ENCODE measurements at regions not wholly inside any gene's neighbourhood (a gene's known extent, or its start where the extent isn't known, plus 50 kb on each side); places are given as distances from the start of the nearest gene placed in this dataset.

DNA sequence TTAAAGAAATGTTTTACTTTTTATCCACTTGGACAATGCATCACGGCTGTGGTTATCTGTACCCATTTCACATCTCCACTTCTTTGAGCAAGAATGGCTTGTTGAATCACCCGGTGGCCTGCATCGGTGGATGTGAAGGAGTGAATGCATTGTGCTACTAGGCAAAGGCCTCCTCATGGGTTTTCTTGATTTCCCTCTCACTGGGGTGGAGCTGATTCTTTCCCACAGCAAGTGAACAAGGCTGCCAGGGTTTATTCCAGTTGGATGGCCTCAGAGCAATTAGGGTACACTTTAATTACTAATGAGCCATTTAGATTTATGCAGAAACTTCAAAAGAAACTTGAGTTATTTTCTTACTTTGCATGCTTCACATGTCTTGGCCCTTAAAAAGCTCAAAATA is 387.1 kb downstream of the RND3 start:
- ChIA-PET RAD21 (ENCODE audit: low non-redundant PET in 1 of 2, low total read pairs in 2 of 2, uncharacterized antibody in 2 of 2, unreplicated experiment in 2 of 2) (no interaction called here), CTCF (no interaction called here), POLR2A (no interaction called here)
- TF ChIP-seq, protein P1, sequence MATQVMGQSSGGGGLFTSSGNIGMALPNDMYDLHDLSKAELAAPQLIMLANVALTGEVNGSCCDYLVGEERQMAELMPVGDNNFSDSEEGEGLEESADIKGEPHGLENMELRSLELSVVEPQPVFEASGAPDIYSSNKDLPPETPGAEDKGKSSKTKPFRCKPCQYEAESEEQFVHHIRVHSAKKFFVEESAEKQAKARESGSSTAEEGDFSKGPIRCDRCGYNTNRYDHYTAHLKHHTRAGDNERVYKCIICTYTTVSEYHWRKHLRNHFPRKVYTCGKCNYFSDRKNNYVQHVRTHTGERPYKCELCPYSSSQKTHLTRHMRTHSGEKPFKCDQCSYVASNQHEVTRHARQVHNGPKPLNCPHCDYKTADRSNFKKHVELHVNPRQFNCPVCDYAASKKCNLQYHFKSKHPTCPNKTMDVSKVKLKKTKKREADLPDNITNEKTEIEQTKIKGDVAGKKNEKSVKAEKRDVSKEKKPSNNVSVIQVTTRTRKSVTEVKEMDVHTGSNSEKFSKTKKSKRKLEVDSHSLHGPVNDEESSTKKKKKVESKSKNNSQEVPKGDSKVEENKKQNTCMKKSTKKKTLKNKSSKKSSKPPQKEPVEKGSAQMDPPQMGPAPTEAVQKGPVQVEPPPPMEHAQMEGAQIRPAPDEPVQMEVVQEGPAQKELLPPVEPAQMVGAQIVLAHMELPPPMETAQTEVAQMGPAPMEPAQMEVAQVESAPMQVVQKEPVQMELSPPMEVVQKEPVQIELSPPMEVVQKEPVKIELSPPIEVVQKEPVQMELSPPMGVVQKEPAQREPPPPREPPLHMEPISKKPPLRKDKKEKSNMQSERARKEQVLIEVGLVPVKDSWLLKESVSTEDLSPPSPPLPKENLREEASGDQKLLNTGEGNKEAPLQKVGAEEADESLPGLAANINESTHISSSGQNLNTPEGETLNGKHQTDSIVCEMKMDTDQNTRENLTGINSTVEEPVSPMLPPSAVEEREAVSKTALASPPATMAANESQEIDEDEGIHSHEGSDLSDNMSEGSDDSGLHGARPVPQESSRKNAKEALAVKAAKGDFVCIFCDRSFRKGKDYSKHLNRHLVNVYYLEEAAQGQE (IDR thresholded peaks at IDR 0.05; ENCODE audit: low read depth), result no peak
- no peak for TF ChIP-seq ZFX (IDR thresholded peaks at IDR 0.05)
- TF ChIP-seq JUND (IDR thresholded peaks at IDR 0.05), result no peak
- TF ChIP-seq EGR1 (IDR thresholded peaks at IDR 0.05; ENCODE audit: low read depth), result no peak
- TF ChIP-seq CBX3 (IDR thresholded peaks at IDR 0.05; ENCODE audit: low read depth), result no peak
- TF ChIP-seq, protein P2, sequence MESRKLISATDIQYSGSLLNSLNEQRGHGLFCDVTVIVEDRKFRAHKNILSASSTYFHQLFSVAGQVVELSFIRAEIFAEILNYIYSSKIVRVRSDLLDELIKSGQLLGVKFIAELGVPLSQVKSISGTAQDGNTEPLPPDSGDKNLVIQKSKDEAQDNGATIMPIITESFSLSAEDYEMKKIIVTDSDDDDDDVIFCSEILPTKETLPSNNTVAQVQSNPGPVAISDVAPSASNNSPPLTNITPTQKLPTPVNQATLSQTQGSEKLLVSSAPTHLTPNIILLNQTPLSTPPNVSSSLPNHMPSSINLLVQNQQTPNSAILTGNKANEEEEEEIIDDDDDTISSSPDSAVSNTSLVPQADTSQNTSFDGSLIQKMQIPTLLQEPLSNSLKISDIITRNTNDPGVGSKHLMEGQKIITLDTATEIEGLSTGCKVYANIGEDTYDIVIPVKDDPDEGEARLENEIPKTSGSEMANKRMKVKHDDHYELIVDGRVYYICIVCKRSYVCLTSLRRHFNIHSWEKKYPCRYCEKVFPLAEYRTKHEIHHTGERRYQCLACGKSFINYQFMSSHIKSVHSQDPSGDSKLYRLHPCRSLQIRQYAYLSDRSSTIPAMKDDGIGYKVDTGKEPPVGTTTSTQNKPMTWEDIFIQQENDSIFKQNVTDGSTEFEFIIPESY (IDR thresholded peaks at IDR 0.05; ENCODE audit: extremely low read depth, insufficient replicate concordance, low read length), result no peak
- TF ChIP-seq CEBPB (IDR thresholded peaks at IDR 0.05; ENCODE audit: low read depth), result no peak
- no peak for TF ChIP-seq EZH2phosphoT487 (IDR thresholded peaks at IDR 0.05; ENCODE audit: borderline replicate concordance)
- no peak for TF ChIP-seq YY1 (IDR thresholded peaks at IDR 0.05; ENCODE audit: extremely low read depth, insufficient replicate concordance, low read depth, low read length)
- TF ChIP-seq, protein P3, sequence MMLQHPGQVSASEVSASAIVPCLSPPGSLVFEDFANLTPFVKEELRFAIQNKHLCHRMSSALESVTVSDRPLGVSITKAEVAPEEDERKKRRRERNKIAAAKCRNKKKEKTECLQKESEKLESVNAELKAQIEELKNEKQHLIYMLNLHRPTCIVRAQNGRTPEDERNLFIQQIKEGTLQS (IDR thresholded peaks at IDR 0.05), result no peak
- Histone ChIP-seq H4K20me1 (ENCODE audit: insufficient read depth) (no peaks in the 10 kb centered on the region), H2AFZ (ENCODE audit: low read depth, low read length, poor library complexity, severe bottlenecking) (no peak overlapping the region), H3K4me2 (ENCODE audit: low read length) (no peak overlapping the region), H3K9me3 (ENCODE audit: control insufficient read depth in 1 of 2, insufficient read depth in 1 of 2, low read depth in 1 of 2, low read length in 2 of 2) (no peaks in the 10 kb centered on the region), H3K4me3 (replicated peaks in 1 of 2; ENCODE audit: low read depth in 1 of 2, low read length in 2 of 2) (no peak overlapping the region), H3K27ac (ENCODE audit: low read depth, low read length) (no peak overlapping the region), H3K4me1 (ENCODE audit: control insufficient read depth in 1 of 2, insufficient read depth in 2 of 2, low read length in 2 of 2) (no peaks in the 10 kb centered on the region), H3K9ac (ENCODE audit: low read length) (no peak overlapping the region), H3K27me3 (ENCODE audit: insufficient read depth, low read length) (no peaks in the 10 kb centered on the region), H3K36me3 (ENCODE audit: control insufficient read depth in 1 of 2, insufficient read depth in 2 of 2, low read length in 2 of 2) (no peaks in the 10 kb centered on the region), H3K9me2 (ENCODE audit: insufficient read depth) (no peaks in the 10 kb centered on the region), H3K79me2 (ENCODE audit: insufficient read depth, low read length) (no peaks in the 10 kb centered on the region)
- DNase-seq (ENCODE audit: low read depth, low spot score) (no peak), ATAC-seq (no peak)
- intact Hi-C loops (cut with micrococcal nuclease), result no loop called here
- no TSS peak for BruUV-seq (replicated peaks)
